Testis (tissue), 2 donors: ENCODE measurements at regions not wholly inside any gene's neighbourhood (a gene's known extent, or its start where the extent isn't known, plus 50 kb on each side); places are given as distances from the start of the nearest gene placed in this dataset.
"Not testable (repeated sequence)": the region's sequence is repeated elsewhere in the genome, so short reads cannot be mapped to it uniquely, and the experiment has no call there.

Experiments used
- DNase-seq: peaks from one replicate; pipeline ENCODE4 v3.0.0-alpha.2; 2019
- H3K27ac ChIP-seq, 2 donors: fragments of 200-600 bp; sonication (generic); one replicate each; pipeline ENCODE4 v1.5.1; 2019
- H3K27me3 ChIP-seq: fragments of 200-600 bp; sonication (generic); one replicate; pipeline ENCODE4 v1.5.1; 2019
- H3K36me3 ChIP-seq: fragments of 200-600 bp; sonication (generic); one replicate; pipeline ENCODE4 v1.5.1; 2017; ENCODE audit warnings: low read depth; ENCODE audit errors: missing control alignments
- H3K4me1 ChIP-seq: fragments of 200-600 bp; sonication (generic); one replicate; pipeline ENCODE4 v1.5.1; 2019
- H3K4me3 ChIP-seq, 2 donors: fragments of 200-600 bp; sonication (generic); one replicate each; pipeline ENCODE4 v1.5.1; 2017 to 2019
- H3K9me3 ChIP-seq: fragments of 200-600 bp; sonication (generic); one replicate; pipeline ENCODE4 v1.5.1; 2017
- CTCF ChIP-seq, 3 experiments: fragments of 450-650 bp in 2 of 3; fragments of 200-600 bp in 1 of 3; sonication (generic) in 1 of 3; IDR thresholded peaks; one replicate each; pipeline ENCODE4 v1.5.1; 2016 to 2019; ENCODE audit warnings: antibody characterized with exemption in 3 of 3, mild to moderate bottlenecking in 2 of 3, moderate library complexity in 1 of 3
- POLR2A ChIP-seq: fragments of 450-650 bp; IDR thresholded peaks from one replicate; pipeline ENCODE4 v1.6.1; 2017; ENCODE audit warnings: antibody characterized with exemption, mild to moderate bottlenecking, moderate library complexity
- WGBS, 2 donors: methylation state at CpG; one replicate each; pipeline ENCODE4 v1.1.5; 2018; 5-methylcytosine and 5-hydroxymethylcytosine counted together
- intact Hi-C: fragments of 100-400 bp; cut with DNase I; formaldehyde crosslinking; loops from one replicate; pipeline ENCODE4 v1.15.1; 2023; ENCODE audit warnings: low total_unique reads

- H3K4me3 ChIP-seq: no peak overlapping the region
- no peaks in the 10 kb centered on the region for H3K9me3 ChIP-seq
- 22 to 36% methylated on average over 1 of the region's 1 CpG for WGBS, 2 donors
- no peaks in the 10 kb centered on the region for H3K36me3 ChIP-seq
- no peaks in the 10 kb centered on the region for H3K27me3 ChIP-seq
- TF ChIP-seq CTCF (IDR thresholded peaks at IDR 0.05): no peak
- TF ChIP-seq POLR2A: no peak
- H3K4me1 ChIP-seq: no peaks in the 10 kb centered on the region
- intact Hi-C loops: no loop called here
- no peak for DNase-seq
- H3K27ac ChIP-seq: no peak overlapping the region
Observed at GRCh38 chr15:56794165-56794552, 60.9 kb upstream of the ZNF280D start.

- TF ChIP-seq POLR2A: no peak
- TF ChIP-seq CTCF (IDR thresholded peaks at IDR 0.05): no peak
- intact Hi-C loops: no loop called here
- WGBS, 2 donors: 90 to 93% methylated on average over 4 of the region's 4 CpGs
- H3K4me3 ChIP-seq: no peak overlapping the region
- H3K27ac ChIP-seq: no peak overlapping the region
- H3K36me3 ChIP-seq: no peaks in the 10 kb centered on the region
- no peak for DNase-seq
- H3K9me3 ChIP-seq: no peaks in the 10 kb centered on the region
- H3K27me3 ChIP-seq: no peaks in the 10 kb centered on the region
- H3K4me1 ChIP-seq: no peaks in the 10 kb centered on the region
Observed at GRCh38 chr15:56792211-56792610, 58.9 kb upstream of the ZNF280D start.

- intact Hi-C loops, H3K4me1 ChIP-seq, H3K36me3 ChIP-seq, DNase-seq, H3K9me3 ChIP-seq, H3K27me3 ChIP-seq, H3K4me3 ChIP-seq, H3K27ac ChIP-seq: not testable (repeated sequence)
- 100% methylated on average over 1 of the region's 1 CpG for WGBS, 2 donors
Observed at GRCh38 chr15:56791521-56791920, 58.2 kb upstream of the ZNF280D start.

- Histone ChIP-seq H3K27ac (no peak overlapping the region), H3K9me3 (no peaks in the 10 kb centered on the region), H3K4me3 (no peak overlapping the region), H3K27me3 (no peaks in the 10 kb centered on the region), H3K4me1 (no peaks in the 10 kb centered on the region), H3K36me3 (no peaks in the 10 kb centered on the region)
- no peak for DNase-seq
- intact Hi-C loops: no loop called here
- TF ChIP-seq CTCF (IDR thresholded peaks at IDR 0.05) (no peak), POLR2A (no peak)
- WGBS, 2 donors: 91 to 97% methylated on average over 2 of the region's 2 CpGs
Observed at GRCh38 chr15:56788359-56788758, 55.0 kb upstream of the ZNF280D start.

GRCh38 chr15:56786966-56787365 is 53.7 kb upstream of the ZNF280D start:
- no peak for DNase-seq
- Histone ChIP-seq H3K27me3 (no peaks in the 10 kb centered on the region), H3K36me3 (no peaks in the 10 kb centered on the region), H3K27ac (no peak overlapping the region), H3K4me3 (no peak overlapping the region), H3K9me3 (no peaks in the 10 kb centered on the region), H3K4me1 (no peaks in the 10 kb centered on the region)
- TF ChIP-seq CTCF (IDR thresholded peaks at IDR 0.05) (no peak), POLR2A (no peak)
- WGBS, 2 donors: 77 to 95% methylated on average over 5 of the region's 5 CpGs
- intact Hi-C loops: no loop called here
